ENCODE measurements at regions not wholly inside any gene's neighbourhood (a gene's known extent, or its start where the extent isn't known, plus 50 kb on each side); places are given as distances from the start of the nearest gene placed in this dataset.
"Not testable (repeated sequence)": the region's sequence is repeated elsewhere in the genome, so short reads cannot be mapped to it uniquely, and the experiment has no call there.

DNA sequence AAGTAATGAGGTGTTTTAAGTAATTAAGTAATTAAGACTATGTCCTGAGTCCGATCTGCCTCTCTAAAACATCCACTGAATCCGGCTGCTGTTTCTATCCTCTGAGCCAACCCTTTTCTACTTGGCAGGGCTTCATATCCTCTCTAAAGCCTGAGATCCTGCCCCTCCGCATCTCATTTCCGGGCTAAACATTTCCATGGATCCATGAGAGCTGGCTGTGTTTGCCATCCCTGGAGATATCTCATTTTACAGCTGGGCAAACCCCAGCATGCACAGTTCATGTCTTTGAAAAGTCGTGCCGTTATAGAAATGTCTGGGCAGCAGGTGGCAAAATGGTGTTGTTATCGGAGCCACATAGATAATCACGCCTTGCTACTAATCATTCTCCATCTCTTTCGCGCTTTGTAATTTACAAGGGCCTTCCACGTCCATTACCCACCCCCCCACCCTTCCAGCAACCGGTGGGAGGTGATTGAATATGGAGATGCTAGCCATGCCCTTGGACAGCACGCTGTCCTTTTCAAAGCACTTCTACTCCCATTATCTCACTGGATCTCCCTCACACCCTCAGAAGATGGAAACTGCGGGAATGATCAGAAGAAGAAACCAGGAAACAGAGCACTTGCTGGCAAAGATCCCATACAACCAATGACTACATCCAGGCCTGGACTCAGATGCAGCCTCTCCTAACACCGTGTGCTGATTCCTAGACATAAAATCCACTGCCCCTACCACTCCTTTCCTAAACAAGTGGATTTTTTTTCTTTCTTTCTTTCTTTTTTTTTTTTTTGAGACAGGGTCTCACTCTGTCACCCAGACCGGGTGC, 1189.2 kb downstream of the TYW1 start:
- ATAC-seq (ENCODE audit: insufficient read depth, low read depth) (no peak), DNase-seq (no peak)
- Histone ChIP-seq H4K20me1 (ENCODE audit: insufficient read depth, low read length) (no peaks in the 10 kb centered on the region), H3K4me3 (ENCODE audit: low read depth in 1 of 2, low read length in 2 of 2) (no peak overlapping the region), H2AFZ (ENCODE audit: low read depth, low read length) (no peak overlapping the region), H3K9me3 (ENCODE audit: insufficient read depth, low read length, severe bottlenecking) (no peaks in the 10 kb centered on the region), H3K79me2 (ENCODE audit: insufficient read depth, low read length) (no peaks in the 10 kb centered on the region), H3K9ac (ENCODE audit: low read depth, low read length) (no peak overlapping the region), H3K27ac (ENCODE audit: low read length) (no peak overlapping the region), H3K27me3 (ENCODE audit: insufficient read depth, low read length, poor library complexity) (no peaks in the 10 kb centered on the region), H3K4me1 (ENCODE audit: insufficient read depth, low read length) (no peaks in the 10 kb centered on the region), H3K4me2 (ENCODE audit: insufficient read depth, low read length) (no peak overlapping the region), H3K36me3 (ENCODE audit: insufficient read depth, low read length) (no peaks in the 10 kb centered on the region)
- TF ChIP-seq EZH2 (IDR thresholded peaks at IDR 0.05; ENCODE audit: borderline replicate concordance, low read depth, low read length, severe bottlenecking), result no peak
- TF ChIP-seq, protein P1, sequence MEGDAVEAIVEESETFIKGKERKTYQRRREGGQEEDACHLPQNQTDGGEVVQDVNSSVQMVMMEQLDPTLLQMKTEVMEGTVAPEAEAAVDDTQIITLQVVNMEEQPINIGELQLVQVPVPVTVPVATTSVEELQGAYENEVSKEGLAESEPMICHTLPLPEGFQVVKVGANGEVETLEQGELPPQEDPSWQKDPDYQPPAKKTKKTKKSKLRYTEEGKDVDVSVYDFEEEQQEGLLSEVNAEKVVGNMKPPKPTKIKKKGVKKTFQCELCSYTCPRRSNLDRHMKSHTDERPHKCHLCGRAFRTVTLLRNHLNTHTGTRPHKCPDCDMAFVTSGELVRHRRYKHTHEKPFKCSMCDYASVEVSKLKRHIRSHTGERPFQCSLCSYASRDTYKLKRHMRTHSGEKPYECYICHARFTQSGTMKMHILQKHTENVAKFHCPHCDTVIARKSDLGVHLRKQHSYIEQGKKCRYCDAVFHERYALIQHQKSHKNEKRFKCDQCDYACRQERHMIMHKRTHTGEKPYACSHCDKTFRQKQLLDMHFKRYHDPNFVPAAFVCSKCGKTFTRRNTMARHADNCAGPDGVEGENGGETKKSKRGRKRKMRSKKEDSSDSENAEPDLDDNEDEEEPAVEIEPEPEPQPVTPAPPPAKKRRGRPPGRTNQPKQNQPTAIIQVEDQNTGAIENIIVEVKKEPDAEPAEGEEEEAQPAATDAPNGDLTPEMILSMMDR (IDR thresholded peaks at IDR 0.05; ENCODE audit: borderline replicate concordance, extremely low read depth, low read length, poor library complexity, severe bottlenecking), result no peak

DNA sequence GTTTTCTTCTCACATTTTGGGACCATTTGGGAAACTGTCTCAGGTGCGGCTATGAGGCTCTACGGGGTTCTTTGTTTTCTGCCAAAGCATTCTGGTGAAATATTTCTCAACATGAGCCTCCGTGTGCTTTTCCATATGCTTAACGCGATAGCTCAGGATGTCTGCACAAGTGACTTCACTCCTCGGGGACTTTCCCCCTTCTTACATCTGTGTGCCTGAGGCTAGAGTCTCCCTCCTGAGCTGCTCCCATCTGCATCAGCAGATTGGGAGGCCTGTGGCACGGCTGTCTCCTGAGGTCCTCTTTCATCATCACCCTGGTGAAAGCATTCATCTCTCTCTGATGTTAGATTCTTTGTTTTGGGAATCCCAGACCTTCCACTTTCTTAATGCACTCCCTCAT, 1190.9 kb downstream of the TYW1 start:
- TF ChIP-seq, protein P1 (IDR thresholded peaks at IDR 0.05; ENCODE audit: borderline replicate concordance, extremely low read depth, low read length, poor library complexity, severe bottlenecking), result no peak
- no peak for TF ChIP-seq EZH2 (IDR thresholded peaks at IDR 0.05; ENCODE audit: borderline replicate concordance, low read depth, low read length, severe bottlenecking)
- Histone ChIP-seq H3K4me2 (ENCODE audit: insufficient read depth, low read length) (no peak overlapping the region), H3K36me3 (ENCODE audit: insufficient read depth, low read length) (no peaks in the 10 kb centered on the region), H3K4me3 (ENCODE audit: low read depth in 1 of 2, low read length in 2 of 2) (no peak overlapping the region), H3K9ac (ENCODE audit: low read depth, low read length) (no peak overlapping the region), H3K4me1 (ENCODE audit: insufficient read depth, low read length) (no peaks in the 10 kb centered on the region), H4K20me1 (ENCODE audit: insufficient read depth, low read length) (no peaks in the 10 kb centered on the region), H3K27me3 (ENCODE audit: insufficient read depth, low read length, poor library complexity) (no peaks in the 10 kb centered on the region), H3K79me2 (ENCODE audit: insufficient read depth, low read length) (no peaks in the 10 kb centered on the region), H3K27ac (ENCODE audit: low read length) (no peak overlapping the region), H3K9me3 (ENCODE audit: insufficient read depth, low read length, severe bottlenecking) (no peaks in the 10 kb centered on the region), H2AFZ (ENCODE audit: low read depth, low read length) (no peak overlapping the region)
- ATAC-seq (ENCODE audit: insufficient read depth, low read depth) (no peak), DNase-seq (no peak)

DNA sequence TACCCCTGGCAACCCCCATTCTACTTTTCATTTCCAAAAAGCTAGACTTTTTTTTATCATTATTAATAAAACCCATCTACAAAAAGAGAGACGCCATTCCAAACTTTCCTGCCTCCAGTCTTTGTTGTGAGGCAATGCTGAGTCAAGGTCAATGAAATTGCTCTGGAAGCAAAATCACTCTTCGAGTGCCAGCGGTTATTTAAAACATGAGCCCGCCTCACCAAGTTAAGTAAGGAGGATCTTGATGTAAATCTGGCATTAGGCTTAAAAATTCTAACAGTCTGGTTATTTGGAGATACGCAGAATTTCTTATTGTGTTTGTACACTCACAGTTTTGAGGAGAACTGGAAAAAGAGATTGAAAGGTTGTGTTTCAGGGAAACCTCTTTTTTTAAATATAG, 1196.3 kb downstream of the TYW1 start:
- no peak for DNase-seq
- Histone ChIP-seq H3K27ac (ENCODE audit: low read length) (no peak overlapping the region), H3K79me2 (ENCODE audit: insufficient read depth, low read length) (no peaks in the 10 kb centered on the region), H3K9me3 (ENCODE audit: insufficient read depth, low read length, severe bottlenecking) (no peaks in the 10 kb centered on the region), H4K20me1 (ENCODE audit: insufficient read depth, low read length) (no peaks in the 10 kb centered on the region), H3K9ac (ENCODE audit: low read depth, low read length) (no peak overlapping the region), H3K36me3 (ENCODE audit: insufficient read depth, low read length) (no peaks in the 10 kb centered on the region), H3K4me1 (ENCODE audit: insufficient read depth, low read length) (no peaks in the 10 kb centered on the region), H2AFZ (ENCODE audit: low read depth, low read length) (no peak overlapping the region), H3K4me3 (ENCODE audit: low read depth in 1 of 2, low read length in 2 of 2) (no peak overlapping the region), H3K4me2 (ENCODE audit: insufficient read depth, low read length) (no peak overlapping the region), H3K27me3 (ENCODE audit: insufficient read depth, low read length, poor library complexity) (no peaks in the 10 kb centered on the region)
- TF ChIP-seq, protein P1 (IDR thresholded peaks at IDR 0.05; ENCODE audit: borderline replicate concordance, extremely low read depth, low read length, poor library complexity, severe bottlenecking), result no peak
- no peak for TF ChIP-seq EZH2 (IDR thresholded peaks at IDR 0.05; ENCODE audit: borderline replicate concordance, low read depth, low read length, severe bottlenecking)
- no peak for ATAC-seq (ENCODE audit: insufficient read depth, low read depth)

DNA sequence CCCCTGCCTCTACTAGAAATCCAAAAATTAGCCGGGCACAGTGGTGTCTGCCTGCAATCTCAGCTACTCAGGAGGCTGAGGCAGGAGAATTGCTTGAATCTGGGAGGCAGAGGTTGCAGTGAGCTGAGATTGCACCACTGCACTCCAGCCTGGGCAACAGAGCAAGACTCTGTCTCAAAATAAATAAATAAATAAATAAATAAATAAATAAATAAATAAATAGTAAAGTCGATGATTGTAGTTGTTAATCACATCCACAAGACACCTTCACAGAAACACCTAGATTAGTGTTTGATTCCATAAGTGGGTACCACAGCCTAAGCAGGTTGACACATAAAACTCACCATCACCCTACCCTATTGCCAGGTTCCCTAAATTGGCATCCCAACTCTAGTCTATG, 1199.0 kb downstream of the TYW1 start:
- not testable (repeated sequence) for H3K36me3 ChIP-seq (ENCODE audit: insufficient read depth, low read length); ATAC-seq (ENCODE audit: insufficient read depth, low read depth); H2AFZ ChIP-seq (ENCODE audit: low read depth, low read length); H3K27me3 ChIP-seq (ENCODE audit: insufficient read depth, low read length, poor library complexity); H3K27ac ChIP-seq (ENCODE audit: low read length); H3K4me3 ChIP-seq (ENCODE audit: low read depth in 1 of 2, low read length in 2 of 2); H3K4me1 ChIP-seq (ENCODE audit: insufficient read depth, low read length); H3K79me2 ChIP-seq (ENCODE audit: insufficient read depth, low read length); H4K20me1 ChIP-seq (ENCODE audit: insufficient read depth, low read length); H3K9me3 ChIP-seq (ENCODE audit: insufficient read depth, low read length, severe bottlenecking); H3K4me2 ChIP-seq (ENCODE audit: insufficient read depth, low read length); H3K9ac ChIP-seq (ENCODE audit: low read depth, low read length); DNase-seq

All from DND-41 (cell line).